ENCODE measurements at regions not wholly inside any gene's neighbourhood (a gene's known extent, or its start where the extent isn't known, plus 50 kb on each side); places are given as distances from the start of the nearest gene placed in this dataset.
A peak's percentile ranks its signal among the peaks of the same experiment; 100 is the strongest.

DNA sequence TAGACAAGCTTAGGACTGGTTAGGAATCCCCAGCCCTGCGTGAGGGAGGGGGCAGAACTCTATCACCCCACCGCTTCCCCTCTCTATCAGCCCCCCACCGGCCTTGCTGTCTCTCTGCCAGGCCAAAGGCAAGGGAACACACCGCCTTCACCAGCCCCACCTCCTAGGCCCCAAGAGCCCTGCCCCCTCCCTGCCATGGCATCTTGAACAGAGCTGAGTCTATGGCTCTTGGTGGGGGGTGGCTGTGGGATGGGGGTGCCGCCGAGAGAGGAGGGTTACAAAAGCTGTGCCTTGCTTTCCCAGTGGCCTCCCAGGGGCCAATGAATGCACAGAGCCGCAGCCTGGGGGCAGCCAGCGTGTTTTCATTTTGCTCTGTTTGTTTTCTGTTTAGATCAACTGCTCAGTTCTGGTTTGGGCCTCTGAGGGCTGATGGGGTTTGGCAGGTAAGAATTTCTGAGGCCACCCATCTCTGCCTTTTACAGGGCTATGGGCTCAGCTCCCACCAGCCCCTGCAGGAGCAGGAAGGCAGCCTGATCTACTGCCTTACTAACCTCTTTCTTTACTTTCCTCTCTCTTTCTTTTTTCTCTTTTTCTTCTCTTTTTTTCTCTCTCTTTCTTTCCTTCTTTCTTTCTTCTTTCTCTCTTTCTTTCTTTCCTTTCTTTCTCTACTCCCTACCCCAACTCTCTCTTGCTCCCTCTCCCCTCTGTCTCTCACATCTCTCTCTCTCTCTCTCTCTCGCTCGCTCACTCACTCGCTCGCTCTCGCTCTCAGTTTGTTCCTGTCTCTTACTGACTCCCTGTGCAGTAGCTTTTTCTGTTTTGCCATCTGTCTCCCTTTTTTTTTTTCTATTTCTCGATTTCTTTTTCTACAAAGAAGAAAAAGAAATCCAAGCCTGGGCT lies 128.3 kb downstream of the PJA1 start:
- WGBS, 2 donors: 73 to 90% methylated on average over 12 to 14 of the region's 14 CpGs
- H3K9ac ChIP-seq (ENCODE audit: insufficient read depth in 1 of 2, low read length in 2 of 2): no peak overlapping the region
- H3K4me3 ChIP-seq: no peak overlapping the region
- no peak overlapping the region for H3K27ac ChIP-seq (ENCODE audit: low read depth in 1 of 2, low read length in 1 of 2)
- peaks cover 0 to 18% (median 2%) of the 10 kb centered on the region in 5 donors for H3K4me1 ChIP-seq (ENCODE audit: control insufficient read depth in 5 of 5, insufficient read depth in 5 of 5, low read length in 5 of 5)
- no peaks in the 10 kb centered on the region for H3K27me3 ChIP-seq (ENCODE audit: control insufficient read depth in 3 of 3, insufficient read depth in 3 of 3, low read length in 2 of 3)
- ATAC-seq (ENCODE audit: insufficient read depth, low FRiP score) (no peak), DNase-seq (peak in 1 of 3 donors; percentile 13)
- TF ChIP-seq CTCF (IDR thresholded peaks at IDR 0.05; ENCODE audit: control extremely low read depth, extremely low read depth): no peak
- H3K36me3 ChIP-seq (ENCODE audit: control insufficient read depth in 4 of 4, insufficient read depth in 4 of 4, low read length in 4 of 4): no peaks in the 10 kb centered on the region
- H3K9me3 ChIP-seq (ENCODE audit: control insufficient read depth in 4 of 4, insufficient read depth in 3 of 4, low read length in 3 of 4): peaks cover 0 to 3% (median 0%) of the 10 kb centered on the region in 4 donors

DNA sequence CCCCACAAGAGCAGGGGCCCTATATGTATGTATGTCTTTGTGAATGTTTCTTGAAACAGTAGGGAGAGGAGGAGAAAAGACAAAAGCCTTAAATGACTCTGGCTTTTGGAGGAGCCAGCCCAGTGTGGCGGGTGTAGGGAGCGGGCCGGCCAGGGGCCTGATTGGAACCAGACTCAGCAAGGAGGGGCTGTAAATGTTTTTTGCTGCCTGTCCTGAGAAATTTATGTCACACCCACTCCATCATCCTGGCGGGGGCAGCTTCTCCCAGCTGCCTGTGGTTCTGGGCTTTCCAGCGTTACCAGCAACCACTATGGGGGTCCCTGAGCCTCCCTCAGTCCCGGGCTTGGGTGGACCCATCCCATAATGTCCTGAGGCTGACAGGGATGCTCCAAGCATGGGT lies 130.8 kb downstream of the PJA1 start:
- WGBS, 2 donors: 79 to 86% methylated on average over 6 of the region's 6 CpGs
- H3K4me1 ChIP-seq (ENCODE audit: control insufficient read depth in 5 of 5, insufficient read depth in 5 of 5, low read length in 5 of 5): peaks cover 0 to 18% (median 2%) of the 10 kb centered on the region in 5 donors
- peaks cover 0 to 3% (median 0%) of the 10 kb centered on the region in 4 donors for H3K9me3 ChIP-seq (ENCODE audit: control insufficient read depth in 4 of 4, insufficient read depth in 3 of 4, low read length in 3 of 4)
- no peak overlapping the region for H3K9ac ChIP-seq (ENCODE audit: insufficient read depth in 1 of 2, low read length in 2 of 2)
- H3K4me3 ChIP-seq: no peak overlapping the region
- H3K27ac ChIP-seq (ENCODE audit: low read depth in 1 of 2, low read length in 1 of 2): no peak overlapping the region
- ATAC-seq (ENCODE audit: insufficient read depth, low FRiP score): no peak
- no peak for TF ChIP-seq CTCF (IDR thresholded peaks at IDR 0.05; ENCODE audit: control extremely low read depth, extremely low read depth)
- DNase-seq: peak; percentile 46 to 63 (median 47)
- no peaks in the 10 kb centered on the region for H3K27me3 ChIP-seq (ENCODE audit: control insufficient read depth in 3 of 3, insufficient read depth in 3 of 3, low read length in 2 of 3)
- no peaks in the 10 kb centered on the region for H3K36me3 ChIP-seq (ENCODE audit: control insufficient read depth in 4 of 4, insufficient read depth in 4 of 4, low read length in 4 of 4)

GRCh38 chrX:69033936-69034335 lies 131.3 kb downstream of the PJA1 start:
- H3K27me3 ChIP-seq (ENCODE audit: control insufficient read depth in 3 of 3, insufficient read depth in 3 of 3, low read length in 2 of 3): no peaks in the 10 kb centered on the region
- DNase-seq (peak in 1 of 3 donors; percentile 16), ATAC-seq (ENCODE audit: insufficient read depth, low FRiP score) (no peak)
- WGBS, 2 donors: 79 to 88% methylated on average over 5 to 6 of the region's 6 CpGs
- peaks cover 0 to 3% (median 0%) of the 10 kb centered on the region in 4 donors for H3K9me3 ChIP-seq (ENCODE audit: control insufficient read depth in 4 of 4, insufficient read depth in 3 of 4, low read length in 3 of 4)
- H3K36me3 ChIP-seq (ENCODE audit: control insufficient read depth in 4 of 4, insufficient read depth in 4 of 4, low read length in 4 of 4): no peaks in the 10 kb centered on the region
- H3K27ac ChIP-seq (ENCODE audit: low read depth in 1 of 2, low read length in 1 of 2): no peak overlapping the region
- TF ChIP-seq CTCF (IDR thresholded peaks at IDR 0.05; ENCODE audit: control extremely low read depth, extremely low read depth): no peak
- H3K4me1 ChIP-seq (ENCODE audit: control insufficient read depth in 5 of 5, insufficient read depth in 5 of 5, low read length in 5 of 5): peaks cover 0 to 18% (median 2%) of the 10 kb centered on the region in 5 donors
- H3K9ac ChIP-seq (ENCODE audit: insufficient read depth in 1 of 2, low read length in 2 of 2): no peak overlapping the region
- no peak overlapping the region for H3K4me3 ChIP-seq
